ENCODE measurements at regions not wholly inside any gene's neighbourhood (a gene's known extent, or its start where the extent isn't known, plus 50 kb on each side); places are given as distances from the start of the nearest gene placed in this dataset.
A peak's percentile ranks its signal among the peaks of the same experiment; 100 is the strongest.

- no peak overlapping the region for H3K4me3 ChIP-seq (replicated peaks; ENCODE audit: low read depth, low read length)
- DNase-seq (ENCODE audit: low read depth) = no peak
- TF ChIP-seq CTCF (IDR thresholded peaks at IDR 0.05; ENCODE audit: low read length, missing control alignments) = no peak
Observed at GRCh38 chrX:143800150-143800549, 79.6 kb upstream of the SPANXN2 start.

DNA sequence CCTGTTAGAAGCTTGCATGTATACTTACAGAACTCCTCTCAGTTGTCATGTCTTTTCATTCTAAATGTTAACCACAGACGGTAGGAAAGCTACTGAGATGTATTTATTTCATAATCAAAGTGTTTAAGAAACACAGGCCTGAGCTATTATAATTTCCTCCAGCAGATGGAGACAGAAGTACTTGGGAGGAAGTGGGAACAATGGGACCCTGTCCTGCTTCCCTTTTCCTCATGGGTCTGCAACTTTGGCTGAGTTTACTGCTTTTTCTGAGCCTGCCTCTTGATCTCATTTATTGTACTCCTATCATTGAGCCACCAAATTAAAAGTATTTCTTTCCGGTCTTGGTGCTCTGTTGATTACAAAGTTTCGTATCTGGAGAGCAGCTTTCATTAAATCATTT, 67.7 kb upstream of the SPANXN2 start:
- TF ChIP-seq CTCF (IDR thresholded peaks at IDR 0.05; ENCODE audit: low read length, missing control alignments) = peak; percentile 57
- no peak overlapping the region for H3K4me3 ChIP-seq (replicated peaks; ENCODE audit: low read depth, low read length)
- peak; percentile 64 for DNase-seq (ENCODE audit: low read depth)

DNA sequence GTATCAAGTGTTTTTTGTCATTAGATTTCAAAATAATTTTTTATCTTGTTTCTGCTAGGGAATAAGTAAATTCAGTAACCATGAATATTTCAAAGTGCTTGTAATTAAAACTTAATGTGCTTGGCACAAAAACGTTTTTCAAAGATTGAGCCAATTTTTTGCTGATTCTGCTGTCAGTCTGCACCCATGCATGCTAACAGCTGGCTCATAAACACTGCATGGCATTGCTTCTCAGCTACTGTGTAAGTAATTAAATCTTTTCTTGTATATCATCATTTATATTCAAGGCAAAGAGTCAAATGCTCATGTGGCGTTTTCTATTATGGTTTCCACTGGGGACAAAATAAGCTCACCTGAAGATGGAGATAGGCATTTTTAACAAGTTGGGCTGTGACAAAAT, 66.8 kb upstream of the SPANXN2 start:
- H3K4me3 ChIP-seq (replicated peaks; ENCODE audit: low read depth, low read length) = no peak overlapping the region
- TF ChIP-seq CTCF (IDR thresholded peaks at IDR 0.05; ENCODE audit: low read length, missing control alignments) = no peak

GRCh38 chrX:143781103-143781502, 60.6 kb upstream of the SPANXN2 start:
- DNase-seq (ENCODE audit: low read depth) = peak; percentile 15

More for the DNA sequence above, 66.8 kb upstream of the SPANXN2 start:
- DNase-seq (ENCODE audit: low read depth) = no peak

More at GRCh38 chrX:143781103-143781502, 60.6 kb upstream of the SPANXN2 start:
- TF ChIP-seq CTCF (IDR thresholded peaks at IDR 0.05; ENCODE audit: low read length, missing control alignments) = no peak
- H3K4me3 ChIP-seq (replicated peaks; ENCODE audit: low read depth, low read length) = no peak overlapping the region
